Hematopoietic multipotent progenitor cell (in vitro differentiated cells): ENCODE measurements at regions not wholly inside any gene's neighbourhood (a gene's known extent, or its start where the extent isn't known, plus 50 kb on each side); places are given as distances from the start of the nearest gene placed in this dataset.

Source experiments
- DNase-seq, 3 donors: peaks; one replicate each; pipeline ENCODE4 v3.0.0-alpha.2; 2011 to 2015; ENCODE audit warnings: low read depth in 2 of 3, low spot score in 2 of 3

DNA sequence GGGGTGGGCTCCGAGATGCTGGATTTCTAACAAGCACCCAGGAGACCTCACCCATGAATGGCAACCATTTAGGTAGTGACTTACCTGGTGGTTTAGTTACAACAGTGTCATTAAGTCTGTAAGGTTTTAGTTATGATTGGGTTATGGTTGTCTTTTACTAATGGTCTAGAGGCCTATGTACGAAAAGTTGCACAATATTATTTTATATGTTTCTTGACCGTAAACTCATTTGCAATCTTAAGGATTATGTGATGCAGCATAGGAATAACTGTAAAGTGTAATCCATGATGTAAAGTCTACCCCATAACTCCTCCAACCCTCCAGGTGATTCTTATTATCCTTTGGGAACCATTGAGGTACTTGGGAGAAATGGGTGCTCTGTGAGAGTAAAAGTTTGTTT is 155.4 kb upstream of the ZEB2 start:
- DNase-seq, result no peak

DNA sequence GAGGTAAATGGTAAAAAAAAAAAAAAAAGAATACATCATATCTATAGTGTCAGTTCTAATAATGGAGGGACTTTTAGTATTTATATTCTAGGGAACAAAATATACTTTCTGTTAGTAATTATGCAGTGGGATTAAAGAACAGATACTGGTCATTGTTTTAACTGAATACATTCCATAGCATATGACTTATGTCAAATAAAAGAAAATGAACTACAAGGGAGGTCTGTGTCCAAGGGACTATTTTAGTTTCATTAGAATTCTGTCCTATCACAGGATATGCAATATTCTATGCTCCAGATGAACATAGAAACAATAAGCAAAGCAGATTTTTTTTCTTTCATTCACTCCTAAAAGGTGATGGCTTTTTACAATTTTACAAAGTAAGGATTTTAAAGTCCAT is 154.2 kb upstream of the ZEB2 start:
- no peak for DNase-seq

DNA sequence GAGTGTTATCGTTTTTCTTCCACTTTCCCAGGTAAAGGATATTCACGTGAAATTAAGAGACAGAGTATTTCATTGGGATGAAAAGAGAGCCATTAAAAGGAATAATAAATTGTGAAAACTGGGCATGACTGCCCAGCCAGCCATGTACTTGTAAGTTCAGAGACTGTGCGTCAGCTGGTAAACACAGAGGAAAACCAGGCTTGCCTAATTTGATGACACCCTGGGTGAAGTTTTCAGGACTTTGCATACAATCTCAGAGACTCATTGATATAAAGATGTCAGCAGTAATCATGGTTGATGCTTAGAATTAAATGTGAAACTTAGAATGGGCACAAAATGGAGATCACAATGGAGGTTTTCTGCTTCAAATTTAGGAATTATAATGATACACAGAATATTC is 153.5 kb upstream of the ZEB2 start:
- DNase-seq, result no peak

DNA sequence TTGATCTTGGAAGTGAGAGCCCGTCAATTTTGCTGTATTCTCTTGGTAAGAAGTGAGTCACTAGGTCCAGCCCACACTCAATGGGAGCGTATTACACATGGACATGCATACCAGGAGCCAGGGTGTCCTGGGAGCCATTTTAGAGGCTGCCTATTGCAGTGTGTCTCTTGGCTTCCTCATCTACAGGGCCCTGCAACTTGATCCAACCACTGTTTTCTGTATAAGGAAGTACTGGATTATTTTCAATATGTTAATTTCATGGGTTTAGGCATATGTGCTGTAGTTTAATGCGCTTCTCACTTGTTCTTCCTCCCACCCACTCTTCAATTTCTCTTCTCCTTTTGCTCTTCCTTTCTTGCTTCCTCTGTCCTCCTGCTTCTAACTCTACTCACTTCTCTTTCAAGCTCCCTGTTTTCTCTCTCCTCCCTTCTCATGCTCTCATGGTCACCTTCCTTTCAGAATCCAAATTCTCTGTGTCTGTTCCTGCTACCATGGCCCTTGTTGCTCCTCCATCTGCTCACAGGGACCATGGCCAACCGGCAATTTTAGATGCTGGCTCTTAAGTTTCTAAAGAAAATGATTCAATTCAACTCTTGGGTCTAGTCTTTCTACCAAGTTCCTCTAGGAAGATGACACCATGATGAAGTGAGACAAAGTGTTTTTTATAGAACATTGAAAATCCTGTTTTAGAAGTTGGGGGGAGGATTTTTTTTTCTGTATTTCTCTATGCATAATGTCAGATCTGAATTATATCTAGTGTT is 152.0 kb upstream of the ZEB2 start:
- DNase-seq, result no peak

DNA sequence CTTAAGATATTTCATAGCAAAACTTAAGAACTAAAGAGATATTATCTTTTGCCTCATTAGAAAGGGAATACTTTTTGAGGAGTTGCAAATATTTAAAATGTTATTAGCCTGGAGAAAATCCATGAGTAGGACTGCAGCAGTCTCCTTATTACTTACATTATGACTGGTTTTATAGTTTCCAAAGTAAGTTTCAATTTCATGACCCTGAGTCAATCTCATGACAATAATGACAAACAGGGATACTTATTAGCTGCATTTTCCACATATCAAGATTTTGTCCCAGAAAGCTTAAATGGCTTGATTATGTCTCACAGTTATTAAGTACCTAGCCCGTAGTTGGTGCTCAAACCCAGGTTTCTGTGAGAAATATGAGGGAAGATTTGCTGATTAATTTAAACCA is 150.8 kb upstream of the ZEB2 start:
- no peak for DNase-seq

DNA sequence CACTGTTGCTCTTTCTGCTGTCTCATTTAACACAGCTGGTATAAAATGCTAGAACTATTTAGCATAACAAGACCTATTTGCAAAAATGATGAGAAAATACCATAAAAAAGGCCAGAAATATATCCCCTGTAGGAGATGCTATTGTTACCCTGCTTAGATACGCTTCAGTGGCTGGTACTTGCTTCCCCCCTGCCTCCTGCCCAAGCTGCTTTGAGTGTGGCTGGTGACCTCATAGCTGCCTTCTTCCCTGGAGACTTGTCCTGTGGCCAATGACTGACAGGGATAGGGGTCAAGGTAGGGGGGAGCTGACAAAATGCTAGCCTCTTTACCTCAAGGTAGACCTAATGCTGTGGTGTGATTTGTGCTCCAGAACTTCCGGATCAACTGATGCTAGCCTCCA is 150.2 kb upstream of the ZEB2 start:
- DNase-seq, result no peak

- no peak for DNase-seq
Measured at GRCh38 chr2:144669196-144669987, 149.5 kb upstream of the ZEB2 start.

DNA sequence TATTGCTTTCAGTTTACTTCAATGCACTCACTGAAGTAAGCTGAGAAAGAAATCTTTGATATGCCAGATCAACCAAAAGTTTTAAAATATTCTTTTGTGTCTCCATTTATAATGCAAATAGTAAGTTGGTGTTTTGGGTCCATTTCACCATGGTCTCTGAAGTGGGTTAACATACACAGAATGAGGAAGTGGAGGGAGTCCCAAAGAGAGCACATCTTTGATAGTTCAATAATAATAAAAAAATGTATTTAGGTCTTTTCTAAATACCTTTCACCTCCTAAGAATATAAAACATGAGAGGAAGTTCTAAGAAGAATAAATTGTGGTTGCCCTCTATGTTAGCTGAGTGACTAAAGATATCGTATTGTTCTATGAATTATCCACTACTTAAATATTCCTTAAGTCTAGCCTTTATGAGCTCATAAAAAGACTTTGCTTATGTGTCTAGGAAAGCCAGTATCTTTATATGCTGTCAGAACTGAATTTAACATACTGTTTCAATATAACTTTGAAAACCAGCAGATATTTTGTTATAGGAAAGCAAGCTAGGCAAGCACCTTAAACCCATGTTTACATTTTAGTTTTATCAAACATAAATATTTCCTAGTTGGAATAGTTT is 148.7 kb upstream of the ZEB2 start:
- DNase-seq, result no peak

DNA sequence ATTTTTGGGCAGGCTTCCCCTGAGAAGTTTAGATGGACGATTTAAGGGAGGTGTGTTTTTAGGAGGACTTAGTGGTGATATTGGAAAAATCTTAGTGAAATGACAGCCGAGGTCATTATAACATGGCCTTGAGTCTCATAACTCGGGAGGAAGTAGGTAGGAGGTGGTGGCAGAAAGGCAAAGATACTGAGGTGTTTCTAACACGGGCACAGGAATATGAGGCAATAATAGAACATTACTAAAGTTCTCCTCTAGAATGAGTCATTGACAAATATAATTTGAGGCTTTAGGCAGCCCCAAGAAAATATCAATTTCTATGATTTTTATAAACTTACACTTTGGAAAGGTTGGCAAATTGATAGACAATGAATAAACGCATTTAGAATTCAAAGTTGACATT is 146.1 kb upstream of the ZEB2 start:
- DNase-seq, result no peak

DNA sequence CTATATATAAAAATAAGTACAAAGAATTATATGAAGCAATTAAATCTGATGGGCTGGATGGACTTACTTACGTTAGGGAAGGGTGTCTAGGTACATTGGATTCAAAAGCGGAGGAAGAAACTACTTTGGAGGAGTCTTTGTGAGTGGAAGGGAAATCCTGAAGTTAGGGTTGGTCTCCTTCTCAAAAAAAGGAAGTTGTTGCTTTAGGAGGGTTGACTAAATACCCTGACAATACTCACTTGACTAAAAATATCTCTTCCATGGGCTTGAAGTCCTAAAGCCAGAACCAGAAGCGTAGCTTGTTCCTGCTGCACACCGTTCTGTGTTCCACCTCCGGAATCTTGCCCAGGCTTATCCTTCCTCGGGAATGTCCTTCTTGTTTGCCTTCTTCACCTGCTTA is 143.3 kb upstream of the ZEB2 start:
- peak in 1 of 3 donors; percentile 30 for DNase-seq

DNA sequence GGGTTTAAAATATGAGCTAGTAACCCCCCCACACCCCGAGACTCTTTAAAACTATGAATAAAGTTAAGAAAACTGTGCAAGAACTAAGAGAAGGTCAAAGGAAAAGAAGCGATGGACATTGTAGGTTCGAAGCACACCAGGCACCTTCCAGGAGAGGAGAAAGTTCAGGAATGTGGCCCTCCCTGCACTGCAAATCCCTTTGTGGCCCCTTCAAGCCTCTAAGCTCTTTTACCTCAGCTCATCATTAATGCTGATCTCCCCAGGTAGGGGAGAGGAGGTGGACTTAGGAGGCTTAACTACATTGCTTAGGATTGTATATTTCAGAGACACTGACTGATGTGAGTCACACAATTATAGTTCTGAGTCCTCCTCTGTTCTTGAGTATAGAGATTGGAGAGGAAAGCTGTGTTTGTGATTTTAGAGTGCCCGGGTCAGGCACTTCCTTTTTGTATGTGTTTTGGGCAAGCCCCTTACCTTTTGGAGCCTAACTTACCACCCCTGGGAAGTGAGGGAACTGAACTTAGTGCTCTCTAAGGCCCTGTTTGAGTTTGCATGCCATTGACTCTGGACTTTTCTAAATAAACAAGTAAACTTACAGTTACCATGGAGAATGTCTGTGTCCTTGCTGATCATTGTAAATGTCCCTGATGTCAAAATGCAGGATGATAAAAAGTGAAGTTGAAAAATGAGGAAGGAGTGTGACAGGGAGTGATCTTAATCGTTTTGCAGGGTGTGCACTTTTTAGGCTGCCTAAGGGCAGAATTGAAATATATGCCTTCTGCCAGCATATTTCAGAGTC is 140.8 kb upstream of the ZEB2 start:
- DNase-seq, result peak in 2 of 3 donors; percentile 50 to 72

DNA sequence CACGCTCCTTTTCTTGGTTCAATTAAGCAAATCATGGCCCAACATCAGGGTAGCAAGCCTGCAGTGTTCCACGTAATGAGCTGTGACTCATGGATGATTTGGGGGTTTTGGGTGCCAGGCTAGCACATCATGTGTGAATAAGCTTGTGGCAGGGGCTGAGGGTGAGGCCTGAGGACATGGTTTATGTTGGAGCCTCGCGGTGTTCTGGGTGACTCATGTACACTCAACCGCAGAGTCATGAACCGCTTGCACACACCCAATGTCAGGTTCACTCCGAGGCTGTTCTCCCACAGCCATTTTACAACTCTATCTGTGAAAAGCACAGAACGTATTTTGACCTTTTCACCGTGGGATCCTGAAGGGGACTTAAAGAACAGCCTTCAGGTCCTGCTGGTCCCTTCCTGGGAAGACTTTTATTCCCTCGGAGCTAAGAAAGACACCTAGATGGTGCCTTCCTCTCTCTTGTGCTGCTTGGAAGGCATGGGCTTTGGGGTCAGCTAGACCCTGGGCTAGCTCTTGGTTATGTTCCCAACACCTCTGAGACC is 139.9 kb upstream of the ZEB2 start:
- peak in 2 of 3 donors; percentile 16 to 36 for DNase-seq

DNA sequence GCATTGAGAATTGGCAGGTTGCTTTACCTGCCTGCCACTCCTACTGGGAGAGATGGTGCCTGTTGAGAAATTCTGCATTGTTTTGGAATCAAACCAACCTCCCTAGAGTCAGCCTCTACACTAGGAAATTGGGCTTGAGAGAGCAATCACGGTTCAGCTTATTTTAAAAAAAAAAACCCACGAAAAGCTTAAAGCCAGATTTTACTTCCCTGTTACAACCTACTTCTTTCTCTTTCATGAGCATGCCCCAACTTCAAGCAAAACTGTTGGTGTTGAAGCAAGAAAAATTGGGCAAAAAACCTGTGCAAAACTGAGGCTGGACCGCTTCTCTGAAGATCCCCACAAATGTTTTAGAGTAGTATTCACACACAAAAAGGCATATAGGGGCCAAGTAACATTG is 134.6 kb upstream of the ZEB2 start:
- DNase-seq, result no peak

- DNase-seq, result no peak
Measured at GRCh38 chr2:144650907-144651306, 131.0 kb upstream of the ZEB2 start.

- DNase-seq, result no peak
Measured at GRCh38 chr2:144648837-144649465, 129.0 kb upstream of the ZEB2 start.

DNA sequence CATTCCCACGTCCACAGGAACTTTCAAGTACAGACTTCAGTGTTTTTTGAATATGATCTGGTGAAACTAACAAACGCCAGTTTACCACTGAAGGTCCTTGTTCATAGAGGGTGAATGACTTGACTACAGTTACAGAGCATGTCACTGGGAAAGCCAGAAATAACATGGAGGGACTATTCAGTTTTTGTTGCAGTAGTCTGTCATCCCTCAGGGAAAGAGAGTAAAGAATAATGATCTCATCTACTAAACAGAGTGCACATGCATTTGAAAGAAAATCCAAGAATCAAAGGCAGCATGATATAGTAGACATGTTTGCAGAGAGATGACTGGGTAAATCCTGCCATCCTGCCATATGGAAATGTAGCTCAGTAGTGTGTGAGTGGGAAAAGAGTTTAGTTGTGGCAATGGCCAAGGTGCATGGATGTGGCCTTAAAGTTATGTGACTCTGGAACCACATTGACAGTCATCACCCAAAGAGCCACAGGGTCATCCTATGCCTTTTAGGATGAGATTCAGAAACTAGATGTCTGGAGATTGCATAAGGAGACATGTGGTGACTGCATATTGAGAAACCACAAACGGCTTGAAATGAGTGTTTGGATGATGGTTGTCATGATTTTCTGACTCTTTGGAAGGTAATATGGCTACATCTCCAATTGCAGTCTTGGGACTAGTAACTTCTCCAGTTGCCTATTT is 125.3 kb upstream of the ZEB2 start:
- DNase-seq, result no peak

DNA sequence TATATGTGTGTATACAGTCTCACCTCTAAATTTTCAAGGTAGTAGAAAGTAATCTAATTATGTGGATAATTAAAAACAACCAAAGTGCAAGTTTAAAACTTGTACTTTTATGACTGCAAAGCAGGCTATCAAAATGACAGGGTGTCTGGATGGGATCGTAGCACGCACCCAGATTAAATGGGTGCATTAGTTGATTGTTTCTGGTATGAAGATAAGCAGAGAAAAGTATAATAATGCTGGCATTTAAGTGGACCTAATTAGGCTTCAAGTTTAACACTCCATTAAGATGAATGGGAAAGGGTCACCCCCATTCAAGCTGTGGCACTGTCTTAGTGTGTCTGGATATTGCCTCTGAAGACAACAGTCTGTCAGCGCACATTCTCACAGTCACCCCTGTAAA is 124.6 kb upstream of the ZEB2 start:
- no peak for DNase-seq

GRCh38 chr2:144643537-144644336 is 123.8 kb upstream of the ZEB2 start:
- no peak for DNase-seq

DNA sequence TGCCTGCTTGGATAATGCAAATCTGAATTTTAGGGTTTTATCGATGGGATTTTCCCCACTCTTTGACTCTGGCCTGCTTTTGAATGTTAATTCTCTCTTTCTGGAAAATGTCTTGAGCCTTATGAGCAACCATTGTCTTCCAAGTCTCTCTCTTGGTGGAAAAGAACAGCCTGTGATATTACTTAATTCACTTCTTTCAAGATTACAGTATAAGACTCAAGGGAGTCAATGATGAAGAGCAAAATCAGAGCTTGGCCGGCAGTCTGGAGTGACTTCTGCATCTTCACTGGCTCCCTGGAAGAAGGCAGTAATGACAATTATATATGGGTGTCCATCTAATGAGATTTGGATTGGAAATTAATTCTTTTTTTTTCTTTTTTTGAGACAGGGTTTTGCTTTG is 122.9 kb upstream of the ZEB2 start:
- no peak for DNase-seq
